Keratinocyte (primary cell): ENCODE measurements at regions not wholly inside any gene's neighbourhood (a gene's known extent, or its start where the extent isn't known, plus 50 kb on each side); places are given as distances from the start of the nearest gene placed in this dataset.

ENCODE experiments used
- EZH2 ChIP-seq: IDR thresholded peaks from one replicate; pipeline ENCODE4 v1.6.1; 2012; ENCODE audit warnings: inconsistent platforms, mild to moderate bottlenecking, low read length, moderate library complexity
- TF ChIP-seq, protein P1 (sequence below), 3 experiments: IDR thresholded peaks in 1 of 3; conservative IDR thresholded peaks in 1 of 3; optimal IDR thresholded peaks in 1 of 3; 2 replicates in 2 of 3; 3 replicates in 1 of 3; pipeline versions ENCODE3 to v1.5.1; 2011; ENCODE audit warnings: low read length in 3 of 3, mild to moderate bottlenecking in 3 of 3, moderate library complexity in 2 of 3, control low read depth in 1 of 3, inconsistent platforms in 1 of 3; ENCODE audit not compliant: insufficient read depth in 2 of 3; ENCODE audit errors: extremely low read depth in 1 of 3

GRCh38 chr5:74266836-74267235 lies 373.7 kb downstream of the ENC1 start:
- TF ChIP-seq, protein P1, sequence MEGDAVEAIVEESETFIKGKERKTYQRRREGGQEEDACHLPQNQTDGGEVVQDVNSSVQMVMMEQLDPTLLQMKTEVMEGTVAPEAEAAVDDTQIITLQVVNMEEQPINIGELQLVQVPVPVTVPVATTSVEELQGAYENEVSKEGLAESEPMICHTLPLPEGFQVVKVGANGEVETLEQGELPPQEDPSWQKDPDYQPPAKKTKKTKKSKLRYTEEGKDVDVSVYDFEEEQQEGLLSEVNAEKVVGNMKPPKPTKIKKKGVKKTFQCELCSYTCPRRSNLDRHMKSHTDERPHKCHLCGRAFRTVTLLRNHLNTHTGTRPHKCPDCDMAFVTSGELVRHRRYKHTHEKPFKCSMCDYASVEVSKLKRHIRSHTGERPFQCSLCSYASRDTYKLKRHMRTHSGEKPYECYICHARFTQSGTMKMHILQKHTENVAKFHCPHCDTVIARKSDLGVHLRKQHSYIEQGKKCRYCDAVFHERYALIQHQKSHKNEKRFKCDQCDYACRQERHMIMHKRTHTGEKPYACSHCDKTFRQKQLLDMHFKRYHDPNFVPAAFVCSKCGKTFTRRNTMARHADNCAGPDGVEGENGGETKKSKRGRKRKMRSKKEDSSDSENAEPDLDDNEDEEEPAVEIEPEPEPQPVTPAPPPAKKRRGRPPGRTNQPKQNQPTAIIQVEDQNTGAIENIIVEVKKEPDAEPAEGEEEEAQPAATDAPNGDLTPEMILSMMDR (optimal IDR thresholded peaks at IDR 0.05 in 1 of 3, IDR thresholded peaks at IDR 0.05 in 1 of 3, conservative IDR thresholded peaks at IDR 0.05 in 1 of 3; ENCODE audit: extremely low read depth in 1 of 3, insufficient read depth in 2 of 3, low read length in 3 of 3) = no peak
- no peak for TF ChIP-seq EZH2
